Spleen (tissue), 11 donors: ENCODE measurements at regions not wholly inside any gene's neighbourhood (a gene's known extent, or its start where the extent isn't known, plus 50 kb on each side); places are given as distances from the start of the nearest gene placed in this dataset.

Experiments used
- DNase-seq: peaks from one replicate; pipeline ENCODE4 v3.0.0-alpha.2; 2020
- H3K27ac ChIP-seq, 8 donors: fragments of 200-600 bp; sonication (generic) in 7 of 8; 1 replicate in 4 of 8; 2 replicates in 4 of 8; pipeline versions ENCODE4 v1.5.0 to v1.8.0; 2016 to 2021; ENCODE audit warnings: inconsistent platforms in 4 of 8, mild to moderate bottlenecking in 4 of 8, moderate library complexity in 1 of 8
- H3K27me3 ChIP-seq, 7 donors: fragments of 200-600 bp; sonication (generic) in 6 of 7; replicated peaks in 1 of 7; 1 replicate in 4 of 7; 2 replicates in 3 of 7; pipeline versions ENCODE4 v1.5.0 to v1.8.0; 2016 to 2021; ENCODE audit warnings: inconsistent platforms in 3 of 7, mild to moderate bottlenecking in 1 of 7
- H3K36me3 ChIP-seq, 6 donors: fragments of 200-600 bp; sonication (generic) in 5 of 6; 1 replicate in 4 of 6; 2 replicates in 2 of 6; pipeline versions ENCODE4 v1.5.0 to v1.8.0; 2016 to 2021; ENCODE audit warnings: inconsistent platforms in 2 of 6
- H3K4me1 ChIP-seq, 6 donors: fragments of 200-600 bp; sonication (generic) in 5 of 6; 1 replicate in 3 of 6; 2 replicates in 3 of 6; pipeline versions ENCODE4 v1.5.0 to v1.8.0; 2016 to 2021; ENCODE audit warnings: inconsistent platforms in 3 of 6
- H3K4me3 ChIP-seq, 8 donors: fragments of 200-600 bp; sonication (generic) in 7 of 8; 1 replicate in 4 of 8; 2 replicates in 4 of 8; pipeline versions ENCODE4 v1.5.0 to v1.8.0; 2016 to 2021; ENCODE audit warnings: inconsistent platforms in 4 of 8, mild to moderate bottlenecking in 4 of 8, moderate library complexity in 2 of 8
- H3K9me3 ChIP-seq, 8 donors: fragments of 200-600 bp; sonication (generic) in 7 of 8; 1 replicate in 4 of 8; 2 replicates in 4 of 8; pipeline versions ENCODE4 v1.5.0 to v1.8.0; 2016 to 2021; ENCODE audit warnings: inconsistent platforms in 4 of 8
- POLR2A ChIP-seq, 3 donors: fragments of 450-650 bp; IDR thresholded peaks; one replicate each; pipeline ENCODE4 v1.5.1; 2017; ENCODE audit warnings: antibody characterized with exemption in 3 of 3, mild to moderate bottlenecking in 1 of 3
- POLR2AphosphoS5 ChIP-seq, 3 donors: sonication (generic); formaldehyde crosslinking; IDR thresholded peaks; one replicate each; pipeline ENCODE4 v1.5.1; 2017; ENCODE audit warnings: antibody characterized with exemption in 3 of 3
- WGBS, 5 donors: extraction: QIAGEN DNeasy Blood & Tissue Kit in 3 of 5; methylation state at CpG; one replicate each; pipeline versions ENCODE4 v1.1.5 to v1.1.7; 2013 to 2018; 5-methylcytosine and 5-hydroxymethylcytosine counted together
- intact Hi-C: fragments of 100-400 bp; cut with DNase I; formaldehyde crosslinking; loops from one replicate; pipeline ENCODE4 v1.15.0; 2023; ENCODE audit warnings: low total_unique reads
- TF ChIP-seq, protein P1 (sequence below), 11 experiments: fragments of 200-600 bp in 7 of 11; fragments of 450-650 bp in 4 of 11; sonication (generic) in 4 of 11; IDR thresholded peaks in 8 of 11; conservative IDR thresholded peaks in 3 of 11; 1 replicate in 7 of 11; 2 replicates in 4 of 11; pipeline versions ENCODE4 v1.4.0 to v1.8.0; 2016 to 2021; ENCODE audit warnings: antibody characterized with exemption in 11 of 11, inconsistent platforms in 4 of 11, mild to moderate bottlenecking in 1 of 11
- donor health status: healthy with polysubstance abuse.
- donor health status: DM: no; HTN: no; CAD: no; lungs with moderate emphysema.
- donor health status: DM: no; HTN: no; CAD: no.
- donor health status: Bipolar disorder and iron deficiency.
- donor health status: healthy.
- donor health status: DM: no; HTN: no; CAD: no.
- donor health status: DM: yes; HTN: yes; CAD: no.

DNA sequence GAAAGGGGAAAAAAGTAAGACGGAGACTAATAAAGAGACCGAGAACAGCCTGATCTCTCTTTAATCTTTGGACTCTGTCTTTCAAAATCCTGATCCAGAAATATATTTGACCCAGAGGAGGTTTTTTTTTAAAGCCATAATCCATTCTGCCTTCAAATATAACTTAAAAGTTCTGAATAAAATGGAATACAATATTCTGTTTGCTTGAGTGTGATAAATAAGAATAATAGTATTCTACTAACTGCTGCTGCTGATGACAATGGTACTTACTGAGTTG is 1196.0 kb downstream of the GALC start:
- no peak overlapping the region for H3K4me3 ChIP-seq
- intact Hi-C loops, result no loop called here
- no peaks in the 10 kb centered on the region for H3K36me3 ChIP-seq
- H3K9me3 ChIP-seq, result no peaks in the 10 kb centered on the region
- no peaks in the 10 kb centered on the region for H3K4me1 ChIP-seq
- no peak for TF ChIP-seq POLR2A (IDR thresholded peaks at IDR 0.05)
- TF ChIP-seq, protein P1, sequence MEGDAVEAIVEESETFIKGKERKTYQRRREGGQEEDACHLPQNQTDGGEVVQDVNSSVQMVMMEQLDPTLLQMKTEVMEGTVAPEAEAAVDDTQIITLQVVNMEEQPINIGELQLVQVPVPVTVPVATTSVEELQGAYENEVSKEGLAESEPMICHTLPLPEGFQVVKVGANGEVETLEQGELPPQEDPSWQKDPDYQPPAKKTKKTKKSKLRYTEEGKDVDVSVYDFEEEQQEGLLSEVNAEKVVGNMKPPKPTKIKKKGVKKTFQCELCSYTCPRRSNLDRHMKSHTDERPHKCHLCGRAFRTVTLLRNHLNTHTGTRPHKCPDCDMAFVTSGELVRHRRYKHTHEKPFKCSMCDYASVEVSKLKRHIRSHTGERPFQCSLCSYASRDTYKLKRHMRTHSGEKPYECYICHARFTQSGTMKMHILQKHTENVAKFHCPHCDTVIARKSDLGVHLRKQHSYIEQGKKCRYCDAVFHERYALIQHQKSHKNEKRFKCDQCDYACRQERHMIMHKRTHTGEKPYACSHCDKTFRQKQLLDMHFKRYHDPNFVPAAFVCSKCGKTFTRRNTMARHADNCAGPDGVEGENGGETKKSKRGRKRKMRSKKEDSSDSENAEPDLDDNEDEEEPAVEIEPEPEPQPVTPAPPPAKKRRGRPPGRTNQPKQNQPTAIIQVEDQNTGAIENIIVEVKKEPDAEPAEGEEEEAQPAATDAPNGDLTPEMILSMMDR (IDR thresholded peaks at IDR 0.05 in 8 of 11, conservative IDR thresholded peaks at IDR 0.05 in 3 of 11), result no peak
- no peak for TF ChIP-seq POLR2AphosphoS5 (IDR thresholded peaks at IDR 0.05)
- H3K27ac ChIP-seq, result no peak overlapping the region
- 87 to 92% (median 90%) methylated on average over 2 of the region's 2 CpGs for WGBS, 5 donors
- no peak for DNase-seq
- H3K27me3 ChIP-seq, result no peaks in the 10 kb centered on the region

DNA sequence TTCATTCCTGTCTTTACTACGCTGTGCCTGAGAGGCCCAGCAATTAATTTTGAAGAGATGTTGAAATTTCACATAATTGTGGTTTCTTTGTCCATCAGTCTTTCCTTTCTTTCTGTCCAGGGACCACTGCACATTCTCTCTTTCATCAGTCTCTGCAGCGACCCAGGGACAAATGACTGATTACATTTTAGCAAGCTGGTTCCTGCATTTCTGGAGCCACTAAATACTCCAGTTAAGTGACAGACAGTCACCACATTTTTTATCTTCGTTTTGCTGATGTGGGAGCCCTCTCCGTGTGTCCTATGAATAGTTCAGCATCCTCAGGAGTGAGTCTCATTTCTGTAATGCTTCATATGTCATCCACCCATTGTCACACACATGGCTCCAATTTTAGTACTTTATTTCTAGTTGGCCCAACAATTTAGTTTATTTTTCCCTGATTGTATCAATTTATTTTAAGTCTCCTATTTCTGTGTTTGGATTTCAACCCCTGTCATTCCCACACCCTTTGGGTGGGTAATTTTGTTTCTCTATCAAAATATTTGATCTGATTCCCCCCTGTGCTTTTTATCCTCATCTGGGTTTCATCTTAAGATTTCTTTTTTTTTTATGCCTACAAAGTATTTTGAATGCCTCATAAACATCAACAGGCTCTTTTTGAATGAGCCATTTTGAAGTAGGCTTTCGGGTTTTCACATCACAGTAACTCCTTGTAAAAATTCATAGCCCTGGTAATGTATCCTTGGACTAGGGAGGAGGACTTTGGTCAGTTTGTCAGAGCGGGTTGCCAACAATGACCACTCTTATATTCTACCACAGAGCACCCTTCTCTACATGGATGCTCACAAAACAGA is 1196.5 kb downstream of the GALC start:
- no peaks in the 10 kb centered on the region for H3K9me3 ChIP-seq
- 47 to 67% (median 52%) methylated on average over 6 of the region's 6 CpGs for WGBS, 5 donors
- intact Hi-C loops, result no loop called here
- no peak for DNase-seq
- H3K36me3 ChIP-seq, result no peaks in the 10 kb centered on the region
- no peaks in the 10 kb centered on the region for H3K4me1 ChIP-seq
- TF ChIP-seq POLR2A (IDR thresholded peaks at IDR 0.05) (no peak), POLR2AphosphoS5 (IDR thresholded peaks at IDR 0.05) (no peak)
- TF ChIP-seq, protein P1 (IDR thresholded peaks at IDR 0.05 in 8 of 11, conservative IDR thresholded peaks at IDR 0.05 in 3 of 11), result no peak
- no peaks in the 10 kb centered on the region for H3K27me3 ChIP-seq
- no peak overlapping the region for H3K27ac ChIP-seq
- H3K4me3 ChIP-seq, result no peak overlapping the region

DNA sequence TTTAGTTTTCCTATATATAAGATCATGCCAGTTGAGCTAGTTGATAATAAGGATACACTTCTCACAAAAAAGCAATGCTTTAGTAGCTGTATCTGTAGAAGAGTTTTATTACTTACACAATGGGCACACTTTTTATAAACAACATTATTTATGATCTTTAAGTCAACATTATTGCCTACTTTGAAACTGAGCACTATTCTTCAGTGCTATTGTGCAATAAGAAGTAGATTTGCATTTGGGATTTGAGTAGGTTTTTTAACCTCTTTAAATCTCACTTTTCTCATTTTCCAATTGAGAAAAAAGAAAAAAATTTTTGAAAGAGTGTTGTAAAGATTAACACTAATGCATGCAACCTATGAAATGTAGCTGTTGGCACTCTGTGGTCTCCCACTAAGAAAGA is 1198.3 kb downstream of the GALC start:
- Histone ChIP-seq H3K9me3 (no peaks in the 10 kb centered on the region), H3K36me3 (no peaks in the 10 kb centered on the region), H3K4me1 (no peaks in the 10 kb centered on the region), H3K27me3 (no peaks in the 10 kb centered on the region), H3K27ac (no peak overlapping the region), H3K4me3 (no peak overlapping the region)
- TF ChIP-seq POLR2A (IDR thresholded peaks at IDR 0.05) (no peak), POLR2AphosphoS5 (IDR thresholded peaks at IDR 0.05) (no peak)
- TF ChIP-seq, protein P1 (IDR thresholded peaks at IDR 0.05 in 8 of 11, conservative IDR thresholded peaks at IDR 0.05 in 3 of 11), result no peak
- intact Hi-C loops, result no loop called here
- no peak for DNase-seq

DNA sequence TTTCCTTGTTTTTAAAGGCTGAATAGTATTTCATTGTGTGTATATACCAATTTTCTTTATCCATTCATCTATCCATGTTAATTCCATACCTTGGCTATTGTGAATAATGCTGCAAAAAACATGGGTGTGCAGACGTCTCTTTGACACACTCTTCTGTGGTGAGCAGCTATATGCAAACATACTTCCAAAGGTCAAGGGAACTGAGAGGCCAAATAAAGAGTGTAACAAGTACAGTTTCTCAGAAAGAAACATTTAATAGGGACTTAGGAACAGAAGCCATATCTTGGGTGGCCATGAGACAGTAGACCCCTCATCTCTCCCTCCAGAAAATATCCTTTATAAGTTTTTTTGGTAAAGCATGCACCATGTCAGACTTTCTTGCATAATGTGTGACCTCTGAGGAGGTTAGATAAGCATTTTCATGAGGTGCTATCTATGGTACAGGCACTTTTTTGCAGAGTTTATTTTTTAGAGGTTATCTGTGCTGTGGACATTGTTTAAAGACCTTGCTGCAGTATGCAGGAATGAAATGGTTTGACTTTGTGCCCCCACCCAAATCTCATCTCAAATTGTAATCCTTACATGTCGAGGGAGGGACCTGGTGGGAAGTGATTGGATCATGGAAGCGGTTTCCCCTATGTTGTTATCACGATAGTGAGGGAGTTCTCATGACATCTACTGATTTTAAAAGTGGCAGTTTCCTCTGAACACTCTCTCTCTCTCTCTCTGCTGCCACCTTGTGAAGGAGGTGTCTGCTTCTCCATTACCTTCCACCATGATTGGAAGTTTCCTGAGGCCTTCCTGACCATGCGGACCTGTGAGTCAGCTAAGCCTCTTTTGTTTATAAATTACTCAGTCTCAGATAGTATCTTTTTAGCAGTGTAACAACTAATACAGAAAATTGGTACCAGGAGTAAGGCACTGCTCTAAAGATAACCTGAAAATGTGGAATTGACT is 1202.3 kb downstream of the GALC start:
- 65 to 88% (median 74%) methylated on average over 5 of the region's 5 CpGs for WGBS, 5 donors
- DNase-seq, result no peak
- no peak for TF ChIP-seq POLR2A (IDR thresholded peaks at IDR 0.05)
- no peak for TF ChIP-seq POLR2AphosphoS5 (IDR thresholded peaks at IDR 0.05)
- TF ChIP-seq, protein P1 (IDR thresholded peaks at IDR 0.05 in 8 of 11, conservative IDR thresholded peaks at IDR 0.05 in 3 of 11), result no peak
- Histone ChIP-seq H3K36me3 (no peaks in the 10 kb centered on the region), H3K27ac (no peak overlapping the region), H3K9me3 (peaks cover 0 to 5% (median 0%) of the 10 kb centered on the region in 8 donors), H3K4me1 (no peaks in the 10 kb centered on the region), H3K4me3 (no peak overlapping the region), H3K27me3 (no peaks in the 10 kb centered on the region)
- intact Hi-C loops, result no loop called here
